ENCODE measurements at regions not wholly inside any gene's neighbourhood (a gene's known extent, or its start where the extent isn't known, plus 50 kb on each side); places are given as distances from the start of the nearest gene placed in this dataset.

- Mint-ChIP-seq H3K4me3 (no peak overlapping the region), H3K9me3 (peaks cover 18% of the 10 kb centered on the region), H3K27me3 (no peaks in the 10 kb centered on the region), H3K4me1 (ENCODE audit: unreplicated experiment) (no peaks in the 10 kb centered on the region), H3K27ac (no peak overlapping the region), H3K36me3 (no peaks in the 10 kb centered on the region)
- no peak for DNase-seq (ENCODE audit: extremely low spot score, unreplicated experiment)
- no peak for TF ChIP-seq CTCF (conservative IDR thresholded peaks at IDR 0.05)
These were observed 368.6 kb upstream of the MPDZ start for GRCh38 chr9:13648068-13648467.

- peaks cover 18% of the 10 kb centered on the region for H3K9me3 Mint-ChIP-seq
- H3K4me3 Mint-ChIP-seq = no peak overlapping the region
- no peak for DNase-seq (ENCODE audit: extremely low spot score, unreplicated experiment)
- TF ChIP-seq CTCF (conservative IDR thresholded peaks at IDR 0.05) = no peak
- H3K27me3 Mint-ChIP-seq = no peaks in the 10 kb centered on the region
- no peaks in the 10 kb centered on the region for H3K4me1 Mint-ChIP-seq (ENCODE audit: unreplicated experiment)
- H3K27ac Mint-ChIP-seq = no peak overlapping the region
- no peaks in the 10 kb centered on the region for H3K36me3 Mint-ChIP-seq
These were observed 367.1 kb upstream of the MPDZ start for GRCh38 chr9:13646500-13647021.

- Mint-ChIP-seq H3K9me3 (peaks cover 18% of the 10 kb centered on the region), H3K4me3 (no peak overlapping the region), H3K27ac (no peak overlapping the region), H3K36me3 (no peaks in the 10 kb centered on the region), H3K27me3 (no peaks in the 10 kb centered on the region), H3K4me1 (ENCODE audit: unreplicated experiment) (no peaks in the 10 kb centered on the region)
- no peak for TF ChIP-seq CTCF (conservative IDR thresholded peaks at IDR 0.05)
- DNase-seq (ENCODE audit: extremely low spot score, unreplicated experiment) = no peak
These were observed 366.1 kb upstream of the MPDZ start for GRCh38 chr9:13645557-13645956.

GRCh38 chr9:13644675-13645074, 365.2 kb upstream of the MPDZ start:
- TF ChIP-seq CTCF (conservative IDR thresholded peaks at IDR 0.05) = no peak
- DNase-seq (ENCODE audit: extremely low spot score, unreplicated experiment) = no peak
- no peaks in the 10 kb centered on the region for H3K36me3 Mint-ChIP-seq

GRCh38 chr9:13642646-13643045, 363.2 kb upstream of the MPDZ start:
- no peak overlapping the region for H3K4me3 Mint-ChIP-seq
- DNase-seq (ENCODE audit: extremely low spot score, unreplicated experiment) = no peak
- no peak overlapping the region for H3K27ac Mint-ChIP-seq
- no peaks in the 10 kb centered on the region for H3K36me3 Mint-ChIP-seq
- H3K27me3 Mint-ChIP-seq = no peaks in the 10 kb centered on the region
- TF ChIP-seq CTCF (conservative IDR thresholded peaks at IDR 0.05) = no peak
- no peaks in the 10 kb centered on the region for H3K4me1 Mint-ChIP-seq (ENCODE audit: unreplicated experiment)
- H3K9me3 Mint-ChIP-seq = peaks cover 12% of the 10 kb centered on the region

More at GRCh38 chr9:13644675-13645074, 365.2 kb upstream of the MPDZ start:
- H3K4me1 Mint-ChIP-seq (ENCODE audit: unreplicated experiment) = no peaks in the 10 kb centered on the region
- H3K9me3 Mint-ChIP-seq = peaks cover 18% of the 10 kb centered on the region
- no peak overlapping the region for H3K4me3 Mint-ChIP-seq
- no peaks in the 10 kb centered on the region for H3K27me3 Mint-ChIP-seq
- no peak overlapping the region for H3K27ac Mint-ChIP-seq

GRCh38 chr9:13629067-13629466, 349.6 kb upstream of the MPDZ start:
- DNase-seq (ENCODE audit: extremely low spot score, unreplicated experiment) = no peak
- Mint-ChIP-seq H3K27ac (no peak overlapping the region), H3K36me3 (no peaks in the 10 kb centered on the region), H3K27me3 (no peaks in the 10 kb centered on the region), H3K9me3 (peaks cover 23% of the 10 kb centered on the region), H3K4me3 (no peak overlapping the region), H3K4me1 (ENCODE audit: unreplicated experiment) (peaks cover 3% of the 10 kb centered on the region)
- TF ChIP-seq CTCF (conservative IDR thresholded peaks at IDR 0.05) = no peak
